GM23338 (cell line): ENCODE measurements at regions not wholly inside any gene's neighbourhood (a gene's known extent, or its start where the extent isn't known, plus 50 kb on each side); places are given as distances from the start of the nearest gene placed in this dataset.

Experiments
- ATAC-seq: fragments of 200-7000 bp; cut with Tn5 transposase; 3 replicates; pipeline ENCODE4 v1.9.1; 2020
- DNase-seq: peaks from one replicate; pipeline ENCODE4 v3.0.0-alpha.2; 2015; ENCODE audit warnings: low spot score
- H2AFZ ChIP-seq: fragments of 200-600 bp; sonication (generic); 2 replicates; pipeline ENCODE4 v1.8.0; 2016; ENCODE audit warnings: antibody characterized with exemption, mild to moderate bottlenecking, moderate library complexity
- H3F3A ChIP-seq: fragments of 200-600 bp; sonication (generic); replicated peaks from 2 replicates; pipeline ENCODE4 v1.8.0; 2017; ENCODE audit warnings: antibody characterized with exemption, mixed run types, low read depth
- H3K27ac ChIP-seq: fragments of 200-600 bp; sonication (generic); 2 replicates; pipeline ENCODE4 v1.6.1; 2016; ENCODE audit warnings: low read depth
- H3K27me3 ChIP-seq: fragments of 200-600 bp; sonication (generic); 2 replicates; pipeline ENCODE4 v1.8.0; 2016; ENCODE audit warnings: mild to moderate bottlenecking, mixed run types, moderate library complexity; ENCODE audit not compliant: insufficient read depth
- H3K36me3 ChIP-seq: fragments of 200-600 bp; sonication (generic); 2 replicates; pipeline ENCODE4 v1.8.0; 2016; ENCODE audit warnings: mild to moderate bottlenecking; ENCODE audit not compliant: insufficient read depth
- H3K4me1 ChIP-seq: fragments of 200-600 bp; sonication (generic); 2 replicates; pipeline ENCODE4 v1.8.0; 2016; ENCODE audit warnings: mild to moderate bottlenecking, moderate library complexity; ENCODE audit not compliant: insufficient read depth
- H3K4me2 ChIP-seq: fragments of 200-600 bp; sonication (generic); 2 replicates; pipeline ENCODE4 v1.7.1; 2017; ENCODE audit warnings: mixed run types
- H3K4me3 ChIP-seq: fragments of 200-600 bp; sonication (generic); 2 replicates; pipeline ENCODE4 v1.6.1; 2016; ENCODE audit warnings: mixed run types
- H3K79me2 ChIP-seq: fragments of 200-600 bp; sonication (generic); replicated peaks from 2 replicates; pipeline ENCODE4 v1.8.0; 2017; ENCODE audit warnings: mild to moderate bottlenecking; ENCODE audit not compliant: insufficient read depth
- H3K9me2 ChIP-seq: fragments of 200-600 bp; sonication (generic); 2 replicates; pipeline ENCODE4 v1.8.0; 2017; ENCODE audit not compliant: insufficient read depth
- H4K20me1 ChIP-seq: fragments of 200-600 bp; sonication (generic); replicated peaks from 2 replicates; pipeline ENCODE4 v1.8.0; 2017; ENCODE audit warnings: mild to moderate bottlenecking; ENCODE audit not compliant: insufficient read depth
- H3K27ac Mint-ChIP-seq: 2 replicates; pipeline ENCODE4 v1.8.0; 2020; ENCODE audit warnings: inconsistent platforms, mild to moderate bottlenecking, moderate library complexity, mixed read lengths
- H3K27me3 Mint-ChIP-seq: 3 replicates; pipeline ENCODE4 v1.8.0; 2022; ENCODE audit warnings: low read depth, mild to moderate bottlenecking, moderate library complexity, mixed read lengths, inconsistent platforms; ENCODE audit not compliant: insufficient read depth, poor library complexity
- H3K36me3 Mint-ChIP-seq: 3 replicates; pipeline ENCODE4 v1.8.0; 2021; ENCODE audit warnings: low read depth, mild to moderate bottlenecking, inconsistent platforms, moderate library complexity, mixed read lengths
- H3K4me1 Mint-ChIP-seq: 3 replicates; pipeline ENCODE4 v1.8.0; 2020; ENCODE audit warnings: mild to moderate bottlenecking, inconsistent platforms, mixed read lengths
- H3K4me3 Mint-ChIP-seq: 3 replicates; pipeline ENCODE4 v1.8.0; 2021; ENCODE audit warnings: moderate library complexity, mild to moderate bottlenecking, inconsistent platforms, mixed read lengths
- H3K9me3 Mint-ChIP-seq: 3 replicates; pipeline ENCODE4 v1.8.0; 2020; ENCODE audit warnings: moderate library complexity, mild to moderate bottlenecking, inconsistent platforms, mixed read lengths
- CREB1 ChIP-seq: fragments of 250-450 bp; sonication (Bioruptor Pico); IDR thresholded peaks from 2 replicates; pipeline ENCODE4 v1.5.0; 2020; ENCODE audit warnings: low read depth, mild to moderate bottlenecking, moderate library complexity
- ETS1 ChIP-seq: IDR thresholded peaks from 2 replicates; pipeline ENCODE4 v1.6.1; 2016; ENCODE audit warnings: antibody characterized with exemption
- EZH2 ChIP-seq: fragments of 200-600 bp; sonication (generic); IDR thresholded peaks from one replicate; pipeline ENCODE4 v1.8.0; 2017; ENCODE audit warnings: antibody characterized with exemption, mild to moderate bottlenecking, low read depth; ENCODE audit not compliant: unreplicated experiment
- NANOG ChIP-seq: IDR thresholded peaks from 2 replicates; pipeline ENCODE4 v1.6.1; 2016; ENCODE audit warnings: antibody characterized with exemption, borderline replicate concordance
- TF ChIP-seq, protein P1 (sequence below), 2 experiments: fragments of 200-600 bp in 1 of 2; sonication (generic) in 1 of 2; conservative IDR thresholded peaks; 2 replicates each; pipeline versions ENCODE4 v1.5.1 to v1.6.1; 2016 to 2017; ENCODE audit warnings: antibody characterized with exemption in 2 of 2, low read depth in 2 of 2, mild to moderate bottlenecking in 2 of 2, moderate library complexity in 1 of 2
- TF ChIP-seq, protein P2 (sequence below): IDR thresholded peaks from one replicate; pipeline ENCODE4 v1.6.1; 2018; ENCODE audit warnings: antibody characterized with exemption; ENCODE audit not compliant: unreplicated experiment

GRCh38 chr10:128839134-128839533 lies 627.9 kb upstream of the MGMT start:
- Histone ChIP-seq H4K20me1 (no peaks in the 10 kb centered on the region), H2AFZ (no peak overlapping the region), H3K9me2 (0 out of 2 replicates have a peak, but pooled peaks cover 10% of the 10 kb centered on the region), H3K27me3 (no peaks in the 10 kb centered on the region), H3K4me2 (no peak overlapping the region), H3K4me1 (no peaks in the 10 kb centered on the region), H3K4me3 (no peak overlapping the region), H3K27ac (no peak overlapping the region), H3K79me2 (no peaks in the 10 kb centered on the region), H3F3A (no peaks in the 10 kb centered on the region), H3K36me3 (no peaks in the 10 kb centered on the region)
- ATAC-seq: no peak
- no peak for TF ChIP-seq EZH2
- TF ChIP-seq NANOG: no peak
- TF ChIP-seq, protein P1, sequence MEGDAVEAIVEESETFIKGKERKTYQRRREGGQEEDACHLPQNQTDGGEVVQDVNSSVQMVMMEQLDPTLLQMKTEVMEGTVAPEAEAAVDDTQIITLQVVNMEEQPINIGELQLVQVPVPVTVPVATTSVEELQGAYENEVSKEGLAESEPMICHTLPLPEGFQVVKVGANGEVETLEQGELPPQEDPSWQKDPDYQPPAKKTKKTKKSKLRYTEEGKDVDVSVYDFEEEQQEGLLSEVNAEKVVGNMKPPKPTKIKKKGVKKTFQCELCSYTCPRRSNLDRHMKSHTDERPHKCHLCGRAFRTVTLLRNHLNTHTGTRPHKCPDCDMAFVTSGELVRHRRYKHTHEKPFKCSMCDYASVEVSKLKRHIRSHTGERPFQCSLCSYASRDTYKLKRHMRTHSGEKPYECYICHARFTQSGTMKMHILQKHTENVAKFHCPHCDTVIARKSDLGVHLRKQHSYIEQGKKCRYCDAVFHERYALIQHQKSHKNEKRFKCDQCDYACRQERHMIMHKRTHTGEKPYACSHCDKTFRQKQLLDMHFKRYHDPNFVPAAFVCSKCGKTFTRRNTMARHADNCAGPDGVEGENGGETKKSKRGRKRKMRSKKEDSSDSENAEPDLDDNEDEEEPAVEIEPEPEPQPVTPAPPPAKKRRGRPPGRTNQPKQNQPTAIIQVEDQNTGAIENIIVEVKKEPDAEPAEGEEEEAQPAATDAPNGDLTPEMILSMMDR (conservative IDR thresholded peaks at IDR 0.05; ENCODE audit: low read depth in 2 of 2): no peak
- TF ChIP-seq, protein P2, sequence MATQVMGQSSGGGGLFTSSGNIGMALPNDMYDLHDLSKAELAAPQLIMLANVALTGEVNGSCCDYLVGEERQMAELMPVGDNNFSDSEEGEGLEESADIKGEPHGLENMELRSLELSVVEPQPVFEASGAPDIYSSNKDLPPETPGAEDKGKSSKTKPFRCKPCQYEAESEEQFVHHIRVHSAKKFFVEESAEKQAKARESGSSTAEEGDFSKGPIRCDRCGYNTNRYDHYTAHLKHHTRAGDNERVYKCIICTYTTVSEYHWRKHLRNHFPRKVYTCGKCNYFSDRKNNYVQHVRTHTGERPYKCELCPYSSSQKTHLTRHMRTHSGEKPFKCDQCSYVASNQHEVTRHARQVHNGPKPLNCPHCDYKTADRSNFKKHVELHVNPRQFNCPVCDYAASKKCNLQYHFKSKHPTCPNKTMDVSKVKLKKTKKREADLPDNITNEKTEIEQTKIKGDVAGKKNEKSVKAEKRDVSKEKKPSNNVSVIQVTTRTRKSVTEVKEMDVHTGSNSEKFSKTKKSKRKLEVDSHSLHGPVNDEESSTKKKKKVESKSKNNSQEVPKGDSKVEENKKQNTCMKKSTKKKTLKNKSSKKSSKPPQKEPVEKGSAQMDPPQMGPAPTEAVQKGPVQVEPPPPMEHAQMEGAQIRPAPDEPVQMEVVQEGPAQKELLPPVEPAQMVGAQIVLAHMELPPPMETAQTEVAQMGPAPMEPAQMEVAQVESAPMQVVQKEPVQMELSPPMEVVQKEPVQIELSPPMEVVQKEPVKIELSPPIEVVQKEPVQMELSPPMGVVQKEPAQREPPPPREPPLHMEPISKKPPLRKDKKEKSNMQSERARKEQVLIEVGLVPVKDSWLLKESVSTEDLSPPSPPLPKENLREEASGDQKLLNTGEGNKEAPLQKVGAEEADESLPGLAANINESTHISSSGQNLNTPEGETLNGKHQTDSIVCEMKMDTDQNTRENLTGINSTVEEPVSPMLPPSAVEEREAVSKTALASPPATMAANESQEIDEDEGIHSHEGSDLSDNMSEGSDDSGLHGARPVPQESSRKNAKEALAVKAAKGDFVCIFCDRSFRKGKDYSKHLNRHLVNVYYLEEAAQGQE: no peak
- Mint-ChIP-seq H3K4me3 (no peak overlapping the region), H3K27ac (no peak overlapping the region), H3K36me3 (no peaks in the 10 kb centered on the region), H3K27me3 (no peaks in the 10 kb centered on the region), H3K9me3 (no peaks in the 10 kb centered on the region), H3K4me1 (no peaks in the 10 kb centered on the region)
- peak; percentile 1 for DNase-seq

- DNase-seq: no peak
- TF ChIP-seq, protein P1 (conservative IDR thresholded peaks at IDR 0.05; ENCODE audit: low read depth in 2 of 2): no peak
- no peak for TF ChIP-seq CREB1 (CRISPR knock-in tag)
- no peak for TF ChIP-seq ETS1
- TF ChIP-seq, protein P2: no peak
These were observed 627.3 kb upstream of the MGMT start for GRCh38 chr10:128839701-128840100.

More at GRCh38 chr10:128839701-128840100, 627.3 kb upstream of the MGMT start:
- Mint-ChIP-seq H3K27me3 (no peaks in the 10 kb centered on the region), H3K9me3 (no peaks in the 10 kb centered on the region), H3K27ac (no peak overlapping the region), H3K4me3 (no peak overlapping the region), H3K36me3 (no peaks in the 10 kb centered on the region), H3K4me1 (no peaks in the 10 kb centered on the region)
- H3K9me2 ChIP-seq: 0 out of 2 replicates have a peak, but pooled peaks cover 10% of the 10 kb centered on the region
- H3K27me3 ChIP-seq: no peaks in the 10 kb centered on the region
- H3K4me3 ChIP-seq: no peak overlapping the region
- H2AFZ ChIP-seq: no peak overlapping the region
- H3K27ac ChIP-seq: no peak overlapping the region
- no peaks in the 10 kb centered on the region for H3K79me2 ChIP-seq
- no peaks in the 10 kb centered on the region for H4K20me1 ChIP-seq
- H3K36me3 ChIP-seq: no peaks in the 10 kb centered on the region
- no peak overlapping the region for H3K4me2 ChIP-seq
- no peaks in the 10 kb centered on the region for H3F3A ChIP-seq
- no peaks in the 10 kb centered on the region for H3K4me1 ChIP-seq
- ATAC-seq: no peak
